HG03103 (cell line): ENCODE measurements at regions not wholly inside any gene's neighbourhood (a gene's known extent, or its start where the extent isn't known, plus 50 kb on each side); places are given as distances from the start of the nearest gene placed in this dataset.

Source experiments
- ATAC-seq: cut with Tn5 transposase; IDR thresholded peaks from one replicate; pipeline ENCODE4 v1.9.1; 2021; ENCODE audit warnings: low read depth; ENCODE audit not compliant: unreplicated experiment

- ATAC-seq: no peak
Observed at GRCh38 chr18:39647627-39648534, 2082.3 kb upstream of the CELF4 start.

- no peak for ATAC-seq
Observed at GRCh38 chr18:39638224-39638623, 2072.6 kb upstream of the CELF4 start.

GRCh38 chr18:39636931-39637330, 2071.3 kb upstream of the CELF4 start:
- no peak for ATAC-seq

GRCh38 chr18:39635966-39636365, 2070.4 kb upstream of the CELF4 start:
- no peak for ATAC-seq

GRCh38 chr18:39635192-39635591, 2069.6 kb upstream of the CELF4 start:
- ATAC-seq: no peak

- ATAC-seq: no peak
Observed at GRCh38 chr18:39627936-39628335, 2062.3 kb upstream of the CELF4 start.

GRCh38 chr18:39624961-39625360, 2059.4 kb upstream of the CELF4 start:
- no peak for ATAC-seq

GRCh38 chr18:39622431-39622830, 2056.8 kb upstream of the CELF4 start:
- ATAC-seq: no peak

- ATAC-seq: no peak
Observed at GRCh38 chr18:39620551-39621168, 2055.1 kb upstream of the CELF4 start.

- no peak for ATAC-seq
Observed at GRCh38 chr18:39618265-39619003, 2052.8 kb upstream of the CELF4 start.

- no peak for ATAC-seq
Observed at GRCh38 chr18:39611381-39612100, 2045.9 kb upstream of the CELF4 start.

- no peak for ATAC-seq
Observed at GRCh38 chr18:39607034-39607433, 2041.4 kb upstream of the CELF4 start.

GRCh38 chr18:39604836-39605235, 2039.2 kb upstream of the CELF4 start:
- ATAC-seq: no peak

GRCh38 chr18:39602131-39602530, 2036.5 kb upstream of the CELF4 start:
- no peak for ATAC-seq

- ATAC-seq: no peak
Observed at GRCh38 chr18:39600894-39601293, 2035.3 kb upstream of the CELF4 start.

- no peak for ATAC-seq
Observed at GRCh38 chr18:39599251-39599650, 2033.7 kb upstream of the CELF4 start.

- no peak for ATAC-seq
Observed at GRCh38 chr18:39596891-39597290, 2031.3 kb upstream of the CELF4 start.

GRCh38 chr18:39596221-39596620, 2030.6 kb upstream of the CELF4 start:
- no peak for ATAC-seq

- no peak for ATAC-seq
Observed at GRCh38 chr18:39594206-39594605, 2028.6 kb upstream of the CELF4 start.

GRCh38 chr18:39591649-39592048, 2026.1 kb upstream of the CELF4 start:
- ATAC-seq: no peak

- no peak for ATAC-seq
Observed at GRCh38 chr18:39589496-39589895, 2023.9 kb upstream of the CELF4 start.
